HEK293 (cell line): ENCODE measurements at regions not wholly inside any gene's neighbourhood (a gene's known extent, or its start where the extent isn't known, plus 50 kb on each side); places are given as distances from the start of the nearest gene placed in this dataset.

Experiments used
- BCL11A ChIP-seq: fragments of 450-650 bp; formaldehyde crosslinking; IDR thresholded peaks from 2 replicates; pipeline ENCODE4 v1.5.1; 2016; ENCODE audit warnings: low read depth, missing biosample characterization, missing genetic modification characterization
- CTCF ChIP-seq: fragments of 450-650 bp; formaldehyde crosslinking; IDR thresholded peaks from 2 replicates; pipeline ENCODE4 v1.5.1; 2016; ENCODE audit warnings: missing biosample characterization, missing genetic modification characterization
- PBX3 ChIP-seq: sonication (generic); formaldehyde crosslinking; IDR thresholded peaks from 2 replicates; pipeline ENCODE4 v1.8.1; 2022; ENCODE audit warnings: mild to moderate bottlenecking, moderate library complexity, missing genetic modification reagents
- PRDM4 ChIP-seq: fragments of 450-650 bp; formaldehyde crosslinking; IDR thresholded peaks from 2 replicates; pipeline ENCODE4 v1.5.1; 2017; ENCODE audit warnings: missing biosample characterization, missing genetic modification characterization
- WT1 ChIP-seq: fragments of 450-650 bp; formaldehyde crosslinking; IDR thresholded peaks from 2 replicates; pipeline ENCODE4 v1.5.1; 2016; ENCODE audit warnings: missing biosample characterization, missing genetic modification characterization
- ZNF138 ChIP-seq: fragments of 450-650 bp; formaldehyde crosslinking; IDR thresholded peaks from 2 replicates; pipeline ENCODE4 v1.5.1; 2016; ENCODE audit warnings: missing biosample characterization, missing genetic modification characterization, borderline replicate concordance
- ZNF302 ChIP-seq: fragments of 450-650 bp; formaldehyde crosslinking; IDR thresholded peaks from 2 replicates; pipeline ENCODE4 v1.5.1; 2016; ENCODE audit warnings: missing biosample characterization, missing genetic modification characterization, low read depth
- ZNF513 ChIP-seq: fragments of 450-650 bp; IDR thresholded peaks from 2 replicates; pipeline ENCODE4 v1.5.1; 2018; ENCODE audit warnings: missing biosample characterization, missing genetic modification characterization
- ZNF571 ChIP-seq: fragments of 450-650 bp; formaldehyde crosslinking; IDR thresholded peaks from 2 replicates; pipeline ENCODE4 v1.5.0; 2017; ENCODE audit warnings: missing biosample characterization, missing genetic modification characterization
- ZNF792 ChIP-seq: fragments of 450-650 bp; formaldehyde crosslinking; IDR thresholded peaks from 2 replicates; pipeline ENCODE4 v1.5.1; 2016; ENCODE audit warnings: missing biosample characterization, missing genetic modification characterization
- TF ChIP-seq, protein P1 (sequence below): fragments of 450-650 bp; formaldehyde crosslinking; IDR thresholded peaks from 2 replicates; pipeline ENCODE4 v1.5.1; 2016; ENCODE audit warnings: missing biosample characterization, missing genetic modification characterization, low read depth

GRCh38 chr10:43904844-43905243 lies 256.2 kb upstream of the ZNF32 start:
- TF ChIP-seq PBX3 (no peak), WT1 (tag by site-specific recombination) (no peak), ZNF792 (tag by site-specific recombination) (no peak), ZNF138 (tag by site-specific recombination) (no peak), ZNF513 (tag by site-specific recombination) (no peak), CTCF (tag by site-specific recombination) (no peak), BCL11A (tag by site-specific recombination) (no peak), ZNF302 (tag by site-specific recombination) (no peak), PRDM4 (tag by site-specific recombination) (no peak), ZNF571 (tag by site-specific recombination) (no peak)
- TF ChIP-seq, protein P1, sequence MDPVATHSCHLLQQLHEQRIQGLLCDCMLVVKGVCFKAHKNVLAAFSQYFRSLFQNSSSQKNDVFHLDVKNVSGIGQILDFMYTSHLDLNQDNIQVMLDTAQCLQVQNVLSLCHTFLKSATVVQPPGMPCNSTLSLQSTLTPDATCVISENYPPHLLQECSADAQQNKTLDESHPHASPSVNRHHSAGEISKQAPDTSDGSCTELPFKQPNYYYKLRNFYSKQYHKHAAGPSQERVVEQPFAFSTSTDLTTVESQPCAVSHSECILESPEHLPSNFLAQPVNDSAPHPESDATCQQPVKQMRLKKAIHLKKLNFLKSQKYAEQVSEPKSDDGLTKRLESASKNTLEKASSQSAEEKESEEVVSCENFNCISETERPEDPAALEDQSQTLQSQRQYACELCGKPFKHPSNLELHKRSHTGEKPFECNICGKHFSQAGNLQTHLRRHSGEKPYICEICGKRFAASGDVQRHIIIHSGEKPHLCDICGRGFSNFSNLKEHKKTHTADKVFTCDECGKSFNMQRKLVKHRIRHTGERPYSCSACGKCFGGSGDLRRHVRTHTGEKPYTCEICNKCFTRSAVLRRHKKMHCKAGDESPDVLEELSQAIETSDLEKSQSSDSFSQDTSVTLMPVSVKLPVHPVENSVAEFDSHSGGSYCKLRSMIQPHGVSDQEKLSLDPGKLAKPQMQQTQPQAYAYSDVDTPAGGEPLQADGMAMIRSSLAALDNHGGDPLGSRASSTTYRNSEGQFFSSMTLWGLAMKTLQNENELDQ (tag by site-specific recombination), result no peak
